ENCODE measurements at regions not wholly inside any gene's neighbourhood (a gene's known extent, or its start where the extent isn't known, plus 50 kb on each side); places are given as distances from the start of the nearest gene placed in this dataset.

- H3K4me3 ChIP-seq (ENCODE audit: low read length): no peak overlapping the region
- no peak for ATAC-seq (ENCODE audit: poor library complexity)
- H3K27ac Mint-ChIP-seq: no peak overlapping the region
- H3K27me3 Mint-ChIP-seq: peaks cover 13% of the 10 kb centered on the region
- H3K9me3 ChIP-seq (ENCODE audit: control insufficient read depth in 1 of 2, insufficient read depth in 1 of 2, low read length in 2 of 2): no peaks in the 10 kb centered on the region
- DNase-seq: no peak
- no peaks in the 10 kb centered on the region for H3K36me3 ChIP-seq (ENCODE audit: insufficient read depth, low read length)
- peaks cover 3% of the 10 kb centered on the region for H3K9me3 Mint-ChIP-seq
- ChIA-PET POLR2A (no interaction called here), CTCF (no interaction called here)
- peaks cover 2% of the 10 kb centered on the region for H3K4me1 ChIP-seq (ENCODE audit: insufficient read depth, low read length)
- no peak for TF ChIP-seq CTCF (IDR thresholded peaks at IDR 0.05)
- H3K4me3 Mint-ChIP-seq: no peak overlapping the region
- no peaks in the 10 kb centered on the region for H3K27me3 ChIP-seq (ENCODE audit: control insufficient read depth in 1 of 2, insufficient read depth in 2 of 2, low read length in 2 of 2)
- intact Hi-C loops (cut with DNase I, micrococcal nuclease): no loop called here
- peaks cover 12% of the 10 kb centered on the region for H3K4me1 Mint-ChIP-seq (ENCODE audit: low read depth)
- H3K36me3 Mint-ChIP-seq (ENCODE audit: low read depth): no peaks in the 10 kb centered on the region
- no peak overlapping the region for H3K27ac ChIP-seq (ENCODE audit: low read depth in 1 of 2, low read length in 2 of 2)
These were observed 294.6 kb upstream of the ZNF32 start for GRCh38 chr10:43943119-43943817.

GRCh38 chr10:43942096-43942850 is 293.6 kb upstream of the ZNF32 start:
- Histone ChIP-seq H3K27me3 (ENCODE audit: control insufficient read depth in 1 of 2, insufficient read depth in 2 of 2, low read length in 2 of 2) (no peaks in the 10 kb centered on the region), H3K4me3 (ENCODE audit: low read length) (no peak overlapping the region), H3K36me3 (ENCODE audit: insufficient read depth, low read length) (no peaks in the 10 kb centered on the region), H3K27ac (ENCODE audit: low read depth in 1 of 2, low read length in 2 of 2) (no peak overlapping the region), H3K4me1 (ENCODE audit: insufficient read depth, low read length) (peaks cover 2% of the 10 kb centered on the region), H3K9me3 (ENCODE audit: control insufficient read depth in 1 of 2, insufficient read depth in 1 of 2, low read length in 2 of 2) (no peaks in the 10 kb centered on the region)
- H3K9me3 Mint-ChIP-seq: no peaks in the 10 kb centered on the region
- H3K27me3 Mint-ChIP-seq: peaks cover 13% of the 10 kb centered on the region
- DNase-seq (no peak), ATAC-seq (ENCODE audit: poor library complexity) (no peak)
- peaks cover 12% of the 10 kb centered on the region for H3K4me1 Mint-ChIP-seq (ENCODE audit: low read depth)
- H3K4me3 Mint-ChIP-seq: no peak overlapping the region
- intact Hi-C loops (cut with DNase I, micrococcal nuclease): no loop called here
- ChIA-PET POLR2A (no interaction called here), CTCF (no interaction called here)
- no peak overlapping the region for H3K27ac Mint-ChIP-seq
- TF ChIP-seq CTCF (IDR thresholded peaks at IDR 0.05): no peak
- H3K36me3 Mint-ChIP-seq (ENCODE audit: low read depth): no peaks in the 10 kb centered on the region

- CTCF ChIA-PET: no interaction called here
- Histone ChIP-seq H3K9me3 (ENCODE audit: control insufficient read depth in 1 of 2, insufficient read depth in 1 of 2, low read length in 2 of 2) (no peaks in the 10 kb centered on the region), H3K27ac (ENCODE audit: low read depth in 1 of 2, low read length in 2 of 2) (no peak overlapping the region), H3K4me1 (ENCODE audit: insufficient read depth, low read length) (peaks cover 2% of the 10 kb centered on the region), H3K36me3 (ENCODE audit: insufficient read depth, low read length) (no peaks in the 10 kb centered on the region), H3K27me3 (ENCODE audit: control insufficient read depth in 1 of 2, insufficient read depth in 2 of 2, low read length in 2 of 2) (no peaks in the 10 kb centered on the region), H3K4me3 (ENCODE audit: low read length) (no peak overlapping the region)
- Mint-ChIP-seq H3K9me3 (no peaks in the 10 kb centered on the region), H3K4me1 (ENCODE audit: low read depth) (peaks cover 12% of the 10 kb centered on the region), H3K27me3 (peaks cover 13% of the 10 kb centered on the region), H3K36me3 (ENCODE audit: low read depth) (no peaks in the 10 kb centered on the region), H3K27ac (no peak overlapping the region), H3K4me3 (no peak overlapping the region)
- TF ChIP-seq CTCF (IDR thresholded peaks at IDR 0.05): no peak
- no peak for ATAC-seq (ENCODE audit: poor library complexity)
- intact Hi-C loops (cut with DNase I, micrococcal nuclease): no loop called here
- no peak for DNase-seq
- POLR2A ChIA-PET: no interaction called here
These were observed 292.5 kb upstream of the ZNF32 start for GRCh38 chr10:43940898-43941837.

Measured in CD4-positive, alpha-beta T cell (primary cell).